ENCODE measurements at regions not wholly inside any gene's neighbourhood (a gene's known extent, or its start where the extent isn't known, plus 50 kb on each side); places are given as distances from the start of the nearest gene placed in this dataset.

- no peak for DNase-seq
Measured at GRCh38 chr1:73953586-73953985, 244.4 kb downstream of the LRRIQ3 start.

- no peak for DNase-seq
Measured at GRCh38 chr1:73953186-73953585, 244.8 kb downstream of the LRRIQ3 start.

- no peak for DNase-seq
Measured at GRCh38 chr1:73948055-73948454, 249.9 kb downstream of the LRRIQ3 start.

GRCh38 chr1:73947009-73947408 is 251.0 kb downstream of the LRRIQ3 start:
- no peak for DNase-seq

- DNase-seq: no peak
Measured at GRCh38 chr1:73943270-73943669, 254.7 kb downstream of the LRRIQ3 start.

GRCh38 chr1:73930293-73930692 is 267.7 kb downstream of the LRRIQ3 start:
- no peak for DNase-seq

- DNase-seq: no peak
Measured at GRCh38 chr1:73914951-73915350, 283.0 kb downstream of the LRRIQ3 start.

GRCh38 chr1:73913025-73913424 is 285.0 kb downstream of the LRRIQ3 start:
- DNase-seq: no peak

- DNase-seq: no peak
Measured at GRCh38 chr1:73911849-73912248, 286.1 kb downstream of the LRRIQ3 start.

GRCh38 chr1:73910466-73910865 is 287.5 kb downstream of the LRRIQ3 start:
- DNase-seq: no peak

- no peak for DNase-seq
Measured at GRCh38 chr1:73910062-73910461, 287.9 kb downstream of the LRRIQ3 start.

- no peak for DNase-seq
Measured at GRCh38 chr1:73909043-73909562, 288.9 kb downstream of the LRRIQ3 start.

- no peak for DNase-seq
Measured at GRCh38 chr1:73907051-73907450, 290.9 kb downstream of the LRRIQ3 start.

GRCh38 chr1:73903092-73903491 is 294.9 kb downstream of the LRRIQ3 start:
- DNase-seq: no peak

GRCh38 chr1:73901738-73902137 is 296.2 kb downstream of the LRRIQ3 start:
- DNase-seq: no peak

- DNase-seq: no peak
Measured at GRCh38 chr1:73899311-73899710, 298.7 kb downstream of the LRRIQ3 start.

- no peak for DNase-seq
Measured at GRCh38 chr1:73898540-73898939, 299.4 kb downstream of the LRRIQ3 start.

GRCh38 chr1:73887412-73887811 is 310.6 kb downstream of the LRRIQ3 start:
- no peak for DNase-seq

GRCh38 chr1:73886716-73887115 is 311.3 kb downstream of the LRRIQ3 start:
- DNase-seq: no peak

GRCh38 chr1:73874806-73875205 is 323.2 kb downstream of the LRRIQ3 start:
- no peak for DNase-seq

GRCh38 chr1:73868810-73869336 is 329.1 kb downstream of the LRRIQ3 start:
- DNase-seq: no peak

GRCh38 chr1:73862355-73862754 is 335.6 kb downstream of the LRRIQ3 start:
- no peak for DNase-seq

- no peak for DNase-seq
Measured at GRCh38 chr1:73860421-73860950, 337.5 kb downstream of the LRRIQ3 start.

- no peak for DNase-seq
Measured at GRCh38 chr1:73859227-73859626, 338.7 kb downstream of the LRRIQ3 start.

GRCh38 chr1:73854527-73854926 is 343.4 kb downstream of the LRRIQ3 start:
- no peak for DNase-seq

All from SW 1271 (cell line).